Neural cell (in vitro differentiated cells): ENCODE measurements at regions not wholly inside any gene's neighbourhood (a gene's known extent, or its start where the extent isn't known, plus 50 kb on each side); places are given as distances from the start of the nearest gene placed in this dataset.

Experiments used
- H2AFZ ChIP-seq: fragments of 200-600, 300-800 bp; sonication (generic), shearing (Covaris generic); 2 replicates; pipeline ENCODE4 v1.6.0; 2014; ENCODE audit warnings: low read depth, mild to moderate bottlenecking, antibody characterized with exemption, low read length, moderate library complexity
- H3F3A ChIP-seq: fragments of 200-600 bp; shearing (Covaris generic); 2 replicates; pipeline ENCODE4 v1.6.1; 2016; ENCODE audit warnings: mild to moderate bottlenecking, moderate library complexity, mixed read lengths, antibody characterized with exemption, low read length; ENCODE audit not compliant: insufficient read depth, poor library complexity, severe bottlenecking
- H3K27ac ChIP-seq: fragments of 200-600, 300-800 bp; sonication (generic), shearing (Covaris generic); 2 replicates; pipeline ENCODE4 v1.5.1; 2014; ENCODE audit warnings: mild to moderate bottlenecking, low read length, moderate library complexity
- H3K27me3 ChIP-seq: fragments of 300-800, 200-600 bp; sonication (generic), shearing (Covaris generic); 2 replicates; pipeline ENCODE4 v1.6.0; 2014; ENCODE audit warnings: mild to moderate bottlenecking, low read depth, low read length, moderate library complexity; ENCODE audit not compliant: insufficient read depth
- H3K36me3 ChIP-seq: fragments of 300-800, 200-600 bp; sonication (generic), shearing (Covaris generic); 2 replicates; pipeline ENCODE4 v1.5.1; 2014; ENCODE audit warnings: mild to moderate bottlenecking, antibody characterized with exemption, low read length, moderate library complexity; ENCODE audit not compliant: insufficient read depth
- H3K4me2 ChIP-seq: fragments of 300-800, 200-600 bp; sonication (generic), shearing (Covaris generic); 2 replicates; pipeline ENCODE4 v1.6.0; 2014; ENCODE audit warnings: mild to moderate bottlenecking, low read length
- H3K4me3 ChIP-seq: fragments of 300-800, 200-600 bp; sonication (generic), shearing (Covaris generic); 2 replicates; pipeline ENCODE4 v1.5.1; 2014; ENCODE audit warnings: mild to moderate bottlenecking, low read length, moderate library complexity
- H3K79me2 ChIP-seq: fragments of 200-600 bp; shearing (Covaris generic); replicated peaks from 2 replicates; pipeline ENCODE4 v1.6.0; 2014; ENCODE audit warnings: mild to moderate bottlenecking, low read length, moderate library complexity; ENCODE audit not compliant: insufficient read depth
- H3K9ac ChIP-seq: fragments of 300-800, 200-600 bp; sonication (generic), shearing (Covaris generic); 2 replicates; pipeline ENCODE4 v1.6.1; 2016; ENCODE audit warnings: mild to moderate bottlenecking, low read length, mixed read lengths
- H3K9me2 ChIP-seq: fragments of 200-600 bp; shearing (Covaris generic); 2 replicates; pipeline ENCODE4 v1.6.1; 2016; ENCODE audit warnings: mild to moderate bottlenecking, low read length, mixed read lengths; ENCODE audit not compliant: insufficient read depth
- H3K9me3 ChIP-seq: fragments of 200-600, 300-800 bp; sonication (generic), shearing (Covaris generic); 2 replicates; pipeline ENCODE4 v1.6.1; 2016; ENCODE audit warnings: mild to moderate bottlenecking, mixed run types, low read length, moderate library complexity, mixed read lengths
- H4K20me1 ChIP-seq: fragments of 200-600 bp; shearing (Covaris generic); 2 replicates; pipeline ENCODE4 v1.6.1; 2016; ENCODE audit warnings: mild to moderate bottlenecking, mixed run types; ENCODE audit not compliant: insufficient read depth
- EP300 ChIP-seq: fragments of 450-650 bp; conservative IDR thresholded peaks from 2 replicates; pipeline ENCODE4 v1.6.1; 2014; ENCODE audit warnings: antibody characterized with exemption, mild to moderate bottlenecking, moderate library complexity; ENCODE audit not compliant: poor library complexity, severe bottlenecking
- EZH2 ChIP-seq: fragments of 200-600, 300-800 bp; shearing (Covaris generic), sonication (generic); IDR thresholded peaks from 2 replicates; pipeline ENCODE4 v1.6.1; 2014; ENCODE audit warnings: antibody characterized with exemption, low read length, borderline replicate concordance, mild to moderate bottlenecking; ENCODE audit not compliant: insufficient read depth, poor library complexity, severe bottlenecking
- MXI1 ChIP-seq: fragments of 450-650 bp; conservative IDR thresholded peaks from 2 replicates; pipeline ENCODE4 v1.6.1; 2014; ENCODE audit warnings: antibody characterized with exemption, mild to moderate bottlenecking; ENCODE audit not compliant: poor library complexity, severe bottlenecking
- POLR2AphosphoS5 ChIP-seq: IDR thresholded peaks from 2 replicates; pipeline ENCODE4 v1.6.1; 2012
- RAD21 ChIP-seq: fragments of 450-650 bp; conservative IDR thresholded peaks from 2 replicates; pipeline ENCODE4 v1.6.1; 2014; ENCODE audit warnings: antibody characterized with exemption, mild to moderate bottlenecking, moderate library complexity
- SMC3 ChIP-seq: fragments of 450-650 bp; conservative IDR thresholded peaks from 2 replicates; pipeline ENCODE4 v1.6.1; 2014; ENCODE audit warnings: antibody characterized with exemption, mild to moderate bottlenecking, moderate library complexity; ENCODE audit not compliant: poor library complexity
- TAF1 ChIP-seq: IDR thresholded peaks from 2 replicates; pipeline ENCODE4 v1.6.1; 2012; ENCODE audit warnings: low read depth
- TF ChIP-seq, protein P1 (sequence below): fragments of 450-650 bp; IDR thresholded peaks from 2 replicates; pipeline ENCODE4 v1.5.1; 2014; ENCODE audit warnings: antibody characterized with exemption, mild to moderate bottlenecking, moderate library complexity; ENCODE audit not compliant: poor library complexity, severe bottlenecking
- TF ChIP-seq, protein P2 (sequence below): IDR thresholded peaks from 2 replicates; pipeline ENCODE4 v1.6.1; 2012; ENCODE audit warnings: borderline replicate concordance

DNA sequence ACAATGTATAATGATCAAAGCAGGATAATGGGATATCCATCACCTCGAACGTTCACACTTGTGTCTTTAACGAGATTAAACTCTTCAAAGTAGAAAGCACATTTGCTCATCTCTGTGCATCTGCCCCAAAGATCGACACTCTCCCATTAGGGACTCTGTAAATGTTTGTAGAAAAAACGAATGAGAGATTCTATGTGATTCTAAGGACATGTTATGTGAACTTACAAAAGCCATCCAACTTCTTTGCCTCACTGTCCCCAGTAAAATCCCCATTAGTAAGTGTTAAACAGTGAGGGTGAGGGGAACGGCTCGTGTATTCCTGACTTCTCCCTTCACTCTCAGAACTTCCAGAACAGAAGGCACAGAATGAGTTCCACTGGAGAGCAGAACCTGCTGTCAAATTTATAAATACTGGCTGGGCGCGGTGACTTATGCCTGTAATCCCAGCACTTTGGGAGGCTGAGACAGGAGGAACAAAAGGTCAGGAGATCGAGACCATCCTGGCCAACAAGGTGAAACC lies 134.1 kb downstream of the WSCD1 start:
- no peak overlapping the region for H3K27ac ChIP-seq
- no peak for TF ChIP-seq RAD21
- TF ChIP-seq TAF1: no peak
- TF ChIP-seq, protein P1, sequence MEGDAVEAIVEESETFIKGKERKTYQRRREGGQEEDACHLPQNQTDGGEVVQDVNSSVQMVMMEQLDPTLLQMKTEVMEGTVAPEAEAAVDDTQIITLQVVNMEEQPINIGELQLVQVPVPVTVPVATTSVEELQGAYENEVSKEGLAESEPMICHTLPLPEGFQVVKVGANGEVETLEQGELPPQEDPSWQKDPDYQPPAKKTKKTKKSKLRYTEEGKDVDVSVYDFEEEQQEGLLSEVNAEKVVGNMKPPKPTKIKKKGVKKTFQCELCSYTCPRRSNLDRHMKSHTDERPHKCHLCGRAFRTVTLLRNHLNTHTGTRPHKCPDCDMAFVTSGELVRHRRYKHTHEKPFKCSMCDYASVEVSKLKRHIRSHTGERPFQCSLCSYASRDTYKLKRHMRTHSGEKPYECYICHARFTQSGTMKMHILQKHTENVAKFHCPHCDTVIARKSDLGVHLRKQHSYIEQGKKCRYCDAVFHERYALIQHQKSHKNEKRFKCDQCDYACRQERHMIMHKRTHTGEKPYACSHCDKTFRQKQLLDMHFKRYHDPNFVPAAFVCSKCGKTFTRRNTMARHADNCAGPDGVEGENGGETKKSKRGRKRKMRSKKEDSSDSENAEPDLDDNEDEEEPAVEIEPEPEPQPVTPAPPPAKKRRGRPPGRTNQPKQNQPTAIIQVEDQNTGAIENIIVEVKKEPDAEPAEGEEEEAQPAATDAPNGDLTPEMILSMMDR: no peak
- TF ChIP-seq SMC3: no peak
- no peak for TF ChIP-seq EZH2
- TF ChIP-seq, protein P2, sequence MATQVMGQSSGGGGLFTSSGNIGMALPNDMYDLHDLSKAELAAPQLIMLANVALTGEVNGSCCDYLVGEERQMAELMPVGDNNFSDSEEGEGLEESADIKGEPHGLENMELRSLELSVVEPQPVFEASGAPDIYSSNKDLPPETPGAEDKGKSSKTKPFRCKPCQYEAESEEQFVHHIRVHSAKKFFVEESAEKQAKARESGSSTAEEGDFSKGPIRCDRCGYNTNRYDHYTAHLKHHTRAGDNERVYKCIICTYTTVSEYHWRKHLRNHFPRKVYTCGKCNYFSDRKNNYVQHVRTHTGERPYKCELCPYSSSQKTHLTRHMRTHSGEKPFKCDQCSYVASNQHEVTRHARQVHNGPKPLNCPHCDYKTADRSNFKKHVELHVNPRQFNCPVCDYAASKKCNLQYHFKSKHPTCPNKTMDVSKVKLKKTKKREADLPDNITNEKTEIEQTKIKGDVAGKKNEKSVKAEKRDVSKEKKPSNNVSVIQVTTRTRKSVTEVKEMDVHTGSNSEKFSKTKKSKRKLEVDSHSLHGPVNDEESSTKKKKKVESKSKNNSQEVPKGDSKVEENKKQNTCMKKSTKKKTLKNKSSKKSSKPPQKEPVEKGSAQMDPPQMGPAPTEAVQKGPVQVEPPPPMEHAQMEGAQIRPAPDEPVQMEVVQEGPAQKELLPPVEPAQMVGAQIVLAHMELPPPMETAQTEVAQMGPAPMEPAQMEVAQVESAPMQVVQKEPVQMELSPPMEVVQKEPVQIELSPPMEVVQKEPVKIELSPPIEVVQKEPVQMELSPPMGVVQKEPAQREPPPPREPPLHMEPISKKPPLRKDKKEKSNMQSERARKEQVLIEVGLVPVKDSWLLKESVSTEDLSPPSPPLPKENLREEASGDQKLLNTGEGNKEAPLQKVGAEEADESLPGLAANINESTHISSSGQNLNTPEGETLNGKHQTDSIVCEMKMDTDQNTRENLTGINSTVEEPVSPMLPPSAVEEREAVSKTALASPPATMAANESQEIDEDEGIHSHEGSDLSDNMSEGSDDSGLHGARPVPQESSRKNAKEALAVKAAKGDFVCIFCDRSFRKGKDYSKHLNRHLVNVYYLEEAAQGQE: no peak
- TF ChIP-seq POLR2AphosphoS5: no peak
- no peak for TF ChIP-seq EP300
- no peak for TF ChIP-seq MXI1
- H3K9ac ChIP-seq: no peak overlapping the region
- no peak overlapping the region for H2AFZ ChIP-seq
- H3K4me2 ChIP-seq: no peak overlapping the region
- H3K79me2 ChIP-seq: no peaks in the 10 kb centered on the region
- no peak overlapping the region for H3K4me3 ChIP-seq
- no peaks in the 10 kb centered on the region for H3K9me2 ChIP-seq
- H3K27me3 ChIP-seq: no peaks in the 10 kb centered on the region
- H3K36me3 ChIP-seq: no peaks in the 10 kb centered on the region
- no peaks in the 10 kb centered on the region for H3K9me3 ChIP-seq
- no peaks in the 10 kb centered on the region for H3F3A ChIP-seq
- H4K20me1 ChIP-seq: no peaks in the 10 kb centered on the region

- no peaks in the 10 kb centered on the region for H4K20me1 ChIP-seq
These were observed 126.2 kb downstream of the WSCD1 start for GRCh38 chr17:6196355-6196754.

More at GRCh38 chr17:6196355-6196754, 126.2 kb downstream of the WSCD1 start:
- no peaks in the 10 kb centered on the region for H3K9me3 ChIP-seq
- TF ChIP-seq EZH2 (no peak), TAF1 (no peak), SMC3 (no peak), POLR2AphosphoS5 (peak; percentile 63), EP300 (peak; percentile 33), RAD21 (no peak), MXI1 (no peak)
- TF ChIP-seq, protein P1: no peak
- H3F3A ChIP-seq: no peaks in the 10 kb centered on the region
- no peak overlapping the region for H3K27ac ChIP-seq
- no peaks in the 10 kb centered on the region for H3K36me3 ChIP-seq
- no peaks in the 10 kb centered on the region for H3K27me3 ChIP-seq
- no peaks in the 10 kb centered on the region for H3K79me2 ChIP-seq
- H3K9ac ChIP-seq: no peak overlapping the region
- no peaks in the 10 kb centered on the region for H3K9me2 ChIP-seq
- H3K4me3 ChIP-seq: peak overlapping the region; percentile 9
- H2AFZ ChIP-seq: no peak overlapping the region
- H3K4me2 ChIP-seq: no peak overlapping the region
